ENCODE measurements at regions not wholly inside any gene's neighbourhood (a gene's known extent, or its start where the extent isn't known, plus 50 kb on each side); places are given as distances from the start of the nearest gene placed in this dataset.

DNA sequence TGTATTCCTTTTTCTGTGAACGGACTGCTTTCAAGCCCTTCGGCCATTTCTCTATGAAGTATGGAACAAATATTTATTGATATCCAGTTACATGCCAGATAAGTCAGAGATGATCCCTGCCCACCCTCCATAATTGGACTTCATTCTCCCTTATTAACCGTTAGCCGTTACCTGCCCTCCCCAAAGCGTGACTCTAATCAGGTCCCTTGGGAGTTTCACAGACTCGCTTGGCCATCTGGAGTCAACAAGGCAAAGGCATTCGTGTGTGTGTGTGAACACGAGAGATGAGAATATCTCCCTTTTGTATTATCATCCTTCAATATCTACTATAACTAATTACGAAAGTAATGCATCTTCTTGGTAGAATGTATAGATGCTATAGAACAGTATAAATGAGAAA, 314.5 kb downstream of the TLE3 start:
- Histone ChIP-seq H3K4me3 (no peak overlapping the region), H4K20me1 (ENCODE audit: insufficient read depth) (no peaks in the 10 kb centered on the region), H3K27me3 (ENCODE audit: insufficient read depth, low read depth) (no peaks in the 10 kb centered on the region), H3K79me2 (ENCODE audit: low read depth) (no peaks in the 10 kb centered on the region), H3F3A (ENCODE audit: insufficient read depth, low read depth) (no peaks in the 10 kb centered on the region), H3K27ac (no peak overlapping the region), H3K36me3 (ENCODE audit: low read depth) (no peaks in the 10 kb centered on the region), H2AFZ (no peak overlapping the region), H3K9me2 (ENCODE audit: insufficient read depth) (no peaks in the 10 kb centered on the region), H3K4me2 (no peak overlapping the region), H3K4me1 (replicated peaks; ENCODE audit: insufficient read depth) (peaks cover 5% of the 10 kb centered on the region), H3K9me3 (ENCODE audit: insufficient read depth, low read depth) (no peaks in the 10 kb centered on the region)
- BruUV-seq (replicated peaks), result no TSS peak
- CTCF ChIA-PET, result no interaction called here
- intact Hi-C loops (cut with micrococcal nuclease; ENCODE audit: unreplicated experiment), result no loop called here
- no peak for DNase-seq
- POLR2A ChIA-PET (ENCODE audit: unreplicated experiment), result no interaction called here
- no peak for TF ChIP-seq EZH2 (IDR thresholded peaks at IDR 0.05; ENCODE audit: low read depth)
- TF ChIP-seq, protein P1, sequence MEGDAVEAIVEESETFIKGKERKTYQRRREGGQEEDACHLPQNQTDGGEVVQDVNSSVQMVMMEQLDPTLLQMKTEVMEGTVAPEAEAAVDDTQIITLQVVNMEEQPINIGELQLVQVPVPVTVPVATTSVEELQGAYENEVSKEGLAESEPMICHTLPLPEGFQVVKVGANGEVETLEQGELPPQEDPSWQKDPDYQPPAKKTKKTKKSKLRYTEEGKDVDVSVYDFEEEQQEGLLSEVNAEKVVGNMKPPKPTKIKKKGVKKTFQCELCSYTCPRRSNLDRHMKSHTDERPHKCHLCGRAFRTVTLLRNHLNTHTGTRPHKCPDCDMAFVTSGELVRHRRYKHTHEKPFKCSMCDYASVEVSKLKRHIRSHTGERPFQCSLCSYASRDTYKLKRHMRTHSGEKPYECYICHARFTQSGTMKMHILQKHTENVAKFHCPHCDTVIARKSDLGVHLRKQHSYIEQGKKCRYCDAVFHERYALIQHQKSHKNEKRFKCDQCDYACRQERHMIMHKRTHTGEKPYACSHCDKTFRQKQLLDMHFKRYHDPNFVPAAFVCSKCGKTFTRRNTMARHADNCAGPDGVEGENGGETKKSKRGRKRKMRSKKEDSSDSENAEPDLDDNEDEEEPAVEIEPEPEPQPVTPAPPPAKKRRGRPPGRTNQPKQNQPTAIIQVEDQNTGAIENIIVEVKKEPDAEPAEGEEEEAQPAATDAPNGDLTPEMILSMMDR (conservative IDR thresholded peaks at IDR 0.05), result no peak

DNA sequence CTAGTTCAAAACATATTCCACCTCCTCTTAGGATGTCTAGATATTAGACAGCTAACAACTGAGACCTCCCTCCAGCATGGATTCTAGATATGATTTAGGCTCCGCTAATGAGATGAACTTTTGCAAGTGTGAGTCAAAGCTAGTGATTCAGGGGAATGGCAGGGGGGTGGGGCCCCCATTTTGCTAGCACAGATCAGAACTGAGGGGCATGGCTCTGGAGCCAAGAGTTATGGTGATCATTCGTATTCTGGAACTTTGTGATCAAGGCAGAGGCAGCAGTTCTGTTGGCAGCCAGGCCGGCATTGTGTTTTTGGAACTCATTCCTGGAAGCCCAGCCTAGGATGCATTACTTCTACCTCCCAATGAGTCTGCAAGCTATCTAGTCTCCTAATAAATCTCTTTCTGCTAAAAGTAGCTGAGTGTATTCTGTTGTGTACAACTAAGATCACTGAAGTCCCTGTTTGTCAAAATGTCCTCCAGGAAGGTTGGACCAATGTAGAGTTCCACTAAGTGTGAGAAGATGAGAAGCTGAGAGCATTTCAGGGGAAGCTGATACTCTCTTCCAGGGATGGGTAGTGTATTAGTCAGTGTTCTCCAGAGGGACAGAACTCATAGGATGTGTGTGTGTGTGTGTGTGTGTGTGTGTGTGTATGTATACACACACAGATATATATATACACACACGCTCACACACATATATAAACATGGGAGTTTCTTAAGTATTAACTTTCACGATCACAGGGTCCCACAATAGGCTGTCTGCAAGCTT, 312.7 kb downstream of the TLE3 start:
- DNase-seq, result no peak
- POLR2A ChIA-PET (ENCODE audit: unreplicated experiment), result interaction anchor here (0.5 kb wide), 1 partner anchor 100 kb away, joined by 5 read pairs; no protein-coding TSS in a partner anchor
- H2AFZ ChIP-seq, result no peak overlapping the region

DNA sequence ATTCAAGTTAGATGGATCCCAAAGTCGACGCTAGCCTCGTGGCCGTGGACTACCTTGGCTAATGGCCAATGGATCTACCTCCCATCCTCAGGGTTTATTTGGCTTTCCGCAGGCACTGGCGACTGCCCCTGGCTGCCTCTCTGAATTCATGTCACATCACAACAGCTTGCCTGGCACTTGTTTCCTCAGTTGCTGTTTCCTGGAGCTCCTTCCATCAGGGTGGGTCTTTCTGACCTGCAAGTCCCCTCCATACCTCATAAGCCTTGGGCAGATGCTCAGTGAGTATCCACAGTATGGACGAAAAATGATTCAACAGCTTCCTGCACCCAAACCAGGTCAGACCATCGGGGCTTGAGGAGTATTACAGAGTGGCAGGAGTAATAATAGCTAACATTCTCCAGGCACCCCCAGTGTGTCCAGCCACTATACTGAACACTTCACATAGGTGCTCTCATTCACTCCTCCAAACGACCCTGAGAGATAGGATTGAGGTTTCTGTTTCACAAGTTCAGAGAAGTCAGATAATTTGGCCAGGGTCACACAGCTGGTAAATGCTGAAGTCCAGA, 311.5 kb downstream of the TLE3 start:
- BruUV-seq (replicated peaks), result no TSS peak
- Histone ChIP-seq H3K4me3 (no peak overlapping the region), H3K9me2 (ENCODE audit: insufficient read depth) (no peaks in the 10 kb centered on the region), H2AFZ (no peak overlapping the region), H3K27ac (no peak overlapping the region), H3K27me3 (ENCODE audit: insufficient read depth, low read depth) (no peaks in the 10 kb centered on the region), H3K4me2 (no peak overlapping the region), H3K79me2 (ENCODE audit: low read depth) (no peaks in the 10 kb centered on the region), H3F3A (ENCODE audit: insufficient read depth, low read depth) (no peaks in the 10 kb centered on the region), H3K36me3 (ENCODE audit: low read depth) (no peaks in the 10 kb centered on the region), H3K9me3 (ENCODE audit: insufficient read depth, low read depth) (no peaks in the 10 kb centered on the region), H3K4me1 (replicated peaks; ENCODE audit: insufficient read depth) (peaks cover 5% of the 10 kb centered on the region), H4K20me1 (ENCODE audit: insufficient read depth) (no peaks in the 10 kb centered on the region)
- TF ChIP-seq, protein P1 (conservative IDR thresholded peaks at IDR 0.05), result no peak
- no peak for TF ChIP-seq EZH2 (IDR thresholded peaks at IDR 0.05; ENCODE audit: low read depth)
- DNase-seq, result no peak
- intact Hi-C loops (cut with micrococcal nuclease; ENCODE audit: unreplicated experiment), result no loop called here
- CTCF ChIA-PET, result no interaction called here
- POLR2A ChIA-PET (ENCODE audit: unreplicated experiment), result no interaction called here

More for the DNA sequence above, 312.7 kb downstream of the TLE3 start:
- TF ChIP-seq, protein P1 (conservative IDR thresholded peaks at IDR 0.05), result no peak
- TF ChIP-seq EZH2 (IDR thresholded peaks at IDR 0.05; ENCODE audit: low read depth), result no peak
- no TSS peak for BruUV-seq (replicated peaks)
- Histone ChIP-seq H3K79me2 (ENCODE audit: low read depth) (no peaks in the 10 kb centered on the region), H3K27me3 (ENCODE audit: insufficient read depth, low read depth) (no peaks in the 10 kb centered on the region), H3K27ac (no peak overlapping the region), H3K4me2 (no peak overlapping the region), H3K4me1 (replicated peaks; ENCODE audit: insufficient read depth) (peaks cover 5% of the 10 kb centered on the region), H3K9me2 (ENCODE audit: insufficient read depth) (no peaks in the 10 kb centered on the region), H3K4me3 (no peak overlapping the region), H3F3A (ENCODE audit: insufficient read depth, low read depth) (no peaks in the 10 kb centered on the region), H4K20me1 (ENCODE audit: insufficient read depth) (no peaks in the 10 kb centered on the region), H3K36me3 (ENCODE audit: low read depth) (no peaks in the 10 kb centered on the region), H3K9me3 (ENCODE audit: insufficient read depth, low read depth) (no peaks in the 10 kb centered on the region)
- intact Hi-C loops (cut with micrococcal nuclease; ENCODE audit: unreplicated experiment), result no loop called here
- CTCF ChIA-PET, result interaction anchor here (0.6 kb wide), 1 partner anchor 230 kb away, joined by 6 read pairs; no protein-coding TSS in a partner anchor

Measured in PC-9 (cell line).